Uterus (tissue), 2 donors: ENCODE measurements at regions not wholly inside any gene's neighbourhood (a gene's known extent, or its start where the extent isn't known, plus 50 kb on each side); places are given as distances from the start of the nearest gene placed in this dataset.

Experiments
- POLR2A ChIP-seq, 2 donors: fragments of 450-650 bp; IDR thresholded peaks; one replicate each; pipeline ENCODE4 v1.6.1; 2016; ENCODE audit warnings: antibody characterized with exemption in 2 of 2, mild to moderate bottlenecking in 1 of 2, moderate library complexity in 1 of 2
- TF ChIP-seq, protein P1 (sequence below), 4 experiments: fragments of 200-600 bp in 2 of 4; fragments of 450-650 bp in 2 of 4; sonication (generic) in 2 of 4; IDR thresholded peaks; one replicate each; pipeline ENCODE4 v1.5.1; 2016 to 2019; ENCODE audit warnings: antibody characterized with exemption in 4 of 4, mild to moderate bottlenecking in 2 of 4, moderate library complexity in 1 of 4

DNA sequence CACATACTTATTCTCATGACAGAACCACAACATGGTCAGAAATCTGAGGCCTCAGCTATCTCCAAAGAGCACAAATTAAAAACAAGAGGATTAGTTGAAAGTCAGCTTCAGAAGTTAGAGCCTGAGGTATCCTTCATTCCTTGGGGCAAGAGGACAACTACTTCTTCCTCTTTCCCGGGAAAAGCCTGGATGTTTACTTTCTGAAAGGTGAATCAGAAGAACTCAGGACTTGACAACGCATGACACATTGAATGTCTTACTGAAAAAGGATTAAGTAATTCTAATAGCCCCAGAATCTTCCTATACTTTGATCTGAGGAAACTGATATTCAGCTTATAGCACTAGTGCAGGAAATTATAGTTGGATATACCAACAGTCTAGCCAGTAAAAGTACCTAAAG, 573.2 kb downstream of the METTL4 start:
- TF ChIP-seq POLR2A (IDR thresholded peaks at IDR 0.05), result no peak
- TF ChIP-seq, protein P1, sequence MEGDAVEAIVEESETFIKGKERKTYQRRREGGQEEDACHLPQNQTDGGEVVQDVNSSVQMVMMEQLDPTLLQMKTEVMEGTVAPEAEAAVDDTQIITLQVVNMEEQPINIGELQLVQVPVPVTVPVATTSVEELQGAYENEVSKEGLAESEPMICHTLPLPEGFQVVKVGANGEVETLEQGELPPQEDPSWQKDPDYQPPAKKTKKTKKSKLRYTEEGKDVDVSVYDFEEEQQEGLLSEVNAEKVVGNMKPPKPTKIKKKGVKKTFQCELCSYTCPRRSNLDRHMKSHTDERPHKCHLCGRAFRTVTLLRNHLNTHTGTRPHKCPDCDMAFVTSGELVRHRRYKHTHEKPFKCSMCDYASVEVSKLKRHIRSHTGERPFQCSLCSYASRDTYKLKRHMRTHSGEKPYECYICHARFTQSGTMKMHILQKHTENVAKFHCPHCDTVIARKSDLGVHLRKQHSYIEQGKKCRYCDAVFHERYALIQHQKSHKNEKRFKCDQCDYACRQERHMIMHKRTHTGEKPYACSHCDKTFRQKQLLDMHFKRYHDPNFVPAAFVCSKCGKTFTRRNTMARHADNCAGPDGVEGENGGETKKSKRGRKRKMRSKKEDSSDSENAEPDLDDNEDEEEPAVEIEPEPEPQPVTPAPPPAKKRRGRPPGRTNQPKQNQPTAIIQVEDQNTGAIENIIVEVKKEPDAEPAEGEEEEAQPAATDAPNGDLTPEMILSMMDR (IDR thresholded peaks at IDR 0.05), result no peak
